Suprapubic skin (tissue), 4 donors: ENCODE measurements at regions not wholly inside any gene's neighbourhood (a gene's known extent, or its start where the extent isn't known, plus 50 kb on each side); places are given as distances from the start of the nearest gene placed in this dataset.

Experiments
- DNase-seq, 2 donors: peaks; one replicate each; pipeline ENCODE4 v3.0.0-alpha.2; 2019; ENCODE audit warnings: low spot score in 2 of 2
- H3K27ac ChIP-seq: fragments of 200-600 bp; sonication (generic); one replicate; pipeline ENCODE4 v1.5.1; 2019
- H3K27me3 ChIP-seq: fragments of 200-600 bp; sonication (generic); one replicate; pipeline ENCODE4 v1.5.1; 2019
- H3K36me3 ChIP-seq: fragments of 200-600 bp; sonication (generic); one replicate; pipeline ENCODE4 v1.5.1; 2019
- H3K4me1 ChIP-seq: fragments of 200-600 bp; sonication (generic); one replicate; pipeline ENCODE4 v1.5.1; 2019
- H3K4me3 ChIP-seq: fragments of 200-600 bp; sonication (generic); one replicate; pipeline ENCODE4 v1.5.1; 2019; ENCODE audit warnings: mild to moderate bottlenecking
- H3K9me3 ChIP-seq: fragments of 200-600 bp; sonication (generic); one replicate; pipeline ENCODE4 v1.5.1; 2019
- CTCF ChIP-seq, 2 donors: fragments of 200-600 bp in 1 of 2; fragments of 450-650 bp in 1 of 2; sonication (generic) in 1 of 2; IDR thresholded peaks; one replicate each; pipeline ENCODE4 v1.5.1; 2016 to 2019; ENCODE audit warnings: antibody characterized with exemption in 2 of 2, mild to moderate bottlenecking in 1 of 2, moderate library complexity in 1 of 2
- EP300 ChIP-seq: sonication (generic); formaldehyde crosslinking; IDR thresholded peaks from one replicate; pipeline ENCODE4 v1.6.1; 2017; ENCODE audit warnings: antibody characterized with exemption
- POLR2A ChIP-seq, 2 donors: fragments of 450-650 bp; IDR thresholded peaks; one replicate each; pipeline ENCODE4 v1.6.1; 2017; ENCODE audit warnings: antibody characterized with exemption in 2 of 2, mild to moderate bottlenecking in 2 of 2, moderate library complexity in 2 of 2
- POLR2AphosphoS5 ChIP-seq, 3 donors: sonication (generic); formaldehyde crosslinking; IDR thresholded peaks; one replicate each; pipeline ENCODE4 v1.6.1; 2017; ENCODE audit warnings: antibody characterized with exemption in 3 of 3
- WGBS: methylation state at CpG from one replicate; pipeline ENCODE4 v1.1.5; 2018; 5-methylcytosine and 5-hydroxymethylcytosine counted together

GRCh38 chr16:50879873-50880695 is 138.2 kb downstream of the CYLD start:
- no peaks in the 10 kb centered on the region for H3K36me3 ChIP-seq
- no peaks in the 10 kb centered on the region for H3K9me3 ChIP-seq
- 40% methylated on average over 6 of the region's 24 CpGs for WGBS
- no peak overlapping the region for H3K4me3 ChIP-seq
- DNase-seq = no peak
- H3K27ac ChIP-seq = no peak overlapping the region
- H3K27me3 ChIP-seq = no peaks in the 10 kb centered on the region
- H3K4me1 ChIP-seq = peaks cover 5% of the 10 kb centered on the region
- TF ChIP-seq POLR2A (IDR thresholded peaks at IDR 0.05) (no peak), CTCF (IDR thresholded peaks at IDR 0.05) (no peak), POLR2AphosphoS5 (IDR thresholded peaks at IDR 0.05) (no peak), EP300 (no peak)

GRCh38 chr16:50878966-50879615 is 137.2 kb downstream of the CYLD start:
- no peak overlapping the region for H3K27ac ChIP-seq
- H3K36me3 ChIP-seq = no peaks in the 10 kb centered on the region
- TF ChIP-seq CTCF (IDR thresholded peaks at IDR 0.05) = no peak
- TF ChIP-seq POLR2A (IDR thresholded peaks at IDR 0.05) = no peak
- TF ChIP-seq EP300 = no peak
- TF ChIP-seq POLR2AphosphoS5 (IDR thresholded peaks at IDR 0.05) = no peak
- WGBS = 84% methylated on average over 15 of the region's 15 CpGs
- H3K9me3 ChIP-seq = no peaks in the 10 kb centered on the region
- no peaks in the 10 kb centered on the region for H3K27me3 ChIP-seq
- no peak overlapping the region for H3K4me3 ChIP-seq
- H3K4me1 ChIP-seq = peaks cover 5% of the 10 kb centered on the region
- DNase-seq = no peak

DNA sequence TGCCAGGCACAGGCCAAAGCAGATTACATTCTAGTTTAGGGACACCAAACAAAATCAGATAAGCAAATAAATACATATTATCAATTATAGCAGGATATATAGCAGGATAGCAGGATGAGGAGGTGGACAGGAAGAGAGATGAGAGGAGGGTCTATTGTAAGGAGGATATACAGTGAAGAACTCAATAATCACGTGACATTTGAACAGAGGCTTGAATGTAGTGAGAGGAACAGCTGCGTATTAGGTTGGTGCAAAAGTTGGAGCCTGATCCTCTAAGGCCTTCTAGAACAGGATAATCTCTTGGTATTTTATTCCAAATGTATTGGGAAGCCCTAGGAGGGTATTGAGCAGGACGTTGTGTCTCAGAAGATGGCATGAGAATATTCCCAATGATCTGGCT is 136.7 kb downstream of the CYLD start:
- no peak overlapping the region for H3K4me3 ChIP-seq
- 61% methylated on average over 3 of the region's 3 CpGs for WGBS
- H3K9me3 ChIP-seq = no peaks in the 10 kb centered on the region
- peaks cover 5% of the 10 kb centered on the region for H3K4me1 ChIP-seq
- no peaks in the 10 kb centered on the region for H3K36me3 ChIP-seq
- no peaks in the 10 kb centered on the region for H3K27me3 ChIP-seq
- no peak for DNase-seq
- no peak overlapping the region for H3K27ac ChIP-seq
- TF ChIP-seq POLR2A (IDR thresholded peaks at IDR 0.05) = no peak
- no peak for TF ChIP-seq POLR2AphosphoS5 (IDR thresholded peaks at IDR 0.05)
- no peak for TF ChIP-seq EP300
- TF ChIP-seq CTCF (IDR thresholded peaks at IDR 0.05) = no peak

DNA sequence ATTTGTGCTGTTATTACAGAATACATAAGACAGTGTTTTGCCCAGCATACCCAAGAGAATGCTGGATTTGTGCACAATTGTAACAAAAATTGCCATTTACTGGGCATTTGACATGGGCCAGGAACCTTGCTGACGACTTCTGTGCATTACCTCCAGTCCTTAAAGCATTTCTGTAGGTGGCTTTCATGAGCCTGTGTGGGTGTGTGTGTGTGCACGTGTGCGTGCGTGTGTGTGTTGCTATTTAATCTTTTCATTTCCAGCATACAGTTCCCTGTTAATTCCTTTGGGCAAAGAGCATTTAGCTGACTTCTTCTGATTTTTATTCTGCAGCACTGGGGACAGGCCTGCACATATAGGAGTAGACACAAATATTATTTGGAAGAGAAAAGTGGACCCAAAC is 134.4 kb downstream of the CYLD start:
- H3K36me3 ChIP-seq = no peaks in the 10 kb centered on the region
- H3K4me3 ChIP-seq = no peak overlapping the region
- no peak overlapping the region for H3K27ac ChIP-seq
- TF ChIP-seq CTCF (IDR thresholded peaks at IDR 0.05) = no peak
- no peak for TF ChIP-seq EP300
- TF ChIP-seq POLR2A (IDR thresholded peaks at IDR 0.05) = no peak
- no peak for TF ChIP-seq POLR2AphosphoS5 (IDR thresholded peaks at IDR 0.05)
- peaks cover 5% of the 10 kb centered on the region for H3K4me1 ChIP-seq
- H3K27me3 ChIP-seq = no peaks in the 10 kb centered on the region
- DNase-seq = no peak
- no peaks in the 10 kb centered on the region for H3K9me3 ChIP-seq
- WGBS = 89% methylated on average over 4 of the region's 4 CpGs

DNA sequence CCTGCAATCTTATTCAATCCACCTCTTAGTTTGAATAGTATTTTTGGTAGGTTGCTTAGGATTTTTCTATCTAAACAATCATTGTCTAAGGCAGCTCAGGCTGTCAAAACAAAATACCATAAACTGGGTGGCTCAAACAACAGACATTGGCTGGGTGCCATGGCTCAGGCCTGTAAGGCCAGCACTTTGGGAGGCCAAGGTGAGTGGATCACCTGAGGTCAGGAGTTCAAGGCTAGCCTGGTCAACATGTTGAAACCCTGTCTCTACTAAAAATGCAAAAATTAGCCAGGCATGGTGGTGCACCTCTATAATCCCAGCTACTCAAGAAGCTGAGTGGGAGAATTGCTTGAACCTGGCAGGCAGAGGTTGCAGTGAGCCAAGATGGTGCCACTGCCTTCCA is 126.7 kb downstream of the CYLD start:
- Histone ChIP-seq H3K27me3 (no peaks in the 10 kb centered on the region), H3K27ac (no peak overlapping the region), H3K4me1 (no peaks in the 10 kb centered on the region), H3K4me3 (no peak overlapping the region), H3K9me3 (no peaks in the 10 kb centered on the region), H3K36me3 (no peaks in the 10 kb centered on the region)
- no peak for TF ChIP-seq CTCF (IDR thresholded peaks at IDR 0.05)
- TF ChIP-seq POLR2AphosphoS5 (IDR thresholded peaks at IDR 0.05) = no peak
- no peak for TF ChIP-seq EP300
- TF ChIP-seq POLR2A (IDR thresholded peaks at IDR 0.05) = no peak
- DNase-seq = no peak
